NT2/D1 (cell line): ENCODE measurements at regions not wholly inside any gene's neighbourhood (a gene's known extent, or its start where the extent isn't known, plus 50 kb on each side); places are given as distances from the start of the nearest gene placed in this dataset.

Source experiments
- YY1 ChIP-seq: IDR thresholded peaks from 2 replicates; pipeline ENCODE4 v1.6.1; 2011; ENCODE audit not compliant: insufficient read length, insufficient read depth
- ZNF274 ChIP-seq: IDR thresholded peaks from 2 replicates; pipeline ENCODE4 v1.6.1; 2011; ENCODE audit warnings: mild to moderate bottlenecking, low read depth, low read length

DNA sequence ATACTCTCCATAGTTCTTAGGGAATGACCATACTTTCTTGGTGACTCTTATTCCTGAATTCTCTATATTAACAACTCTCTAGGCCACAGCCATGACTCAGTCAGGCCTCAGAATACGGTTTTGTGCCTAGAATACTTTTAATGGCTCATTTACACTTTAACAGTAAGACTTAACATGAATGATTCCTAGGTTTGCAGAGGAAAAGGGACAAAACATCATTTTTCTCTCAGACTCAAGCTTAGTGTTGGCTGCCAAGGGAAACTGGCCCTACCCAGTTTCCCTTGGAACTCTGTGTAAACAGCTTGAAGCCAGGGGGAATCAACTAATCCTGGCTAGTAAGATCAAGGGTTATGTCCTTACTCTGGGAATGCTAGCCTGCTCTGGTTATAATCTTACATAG, 164.9 kb upstream of the PKN2 start:
- TF ChIP-seq ZNF274 (no peak), YY1 (no peak)
